HK-2 (cell line): ENCODE measurements at regions not wholly inside any gene's neighbourhood (a gene's known extent, or its start where the extent isn't known, plus 50 kb on each side); places are given as distances from the start of the nearest gene placed in this dataset.

ENCODE experiments used
- DNase-seq: peaks from one replicate; pipeline ENCODE4 v3.0.0-alpha.2; 2018; ENCODE audit not compliant: unreplicated experiment

DNA sequence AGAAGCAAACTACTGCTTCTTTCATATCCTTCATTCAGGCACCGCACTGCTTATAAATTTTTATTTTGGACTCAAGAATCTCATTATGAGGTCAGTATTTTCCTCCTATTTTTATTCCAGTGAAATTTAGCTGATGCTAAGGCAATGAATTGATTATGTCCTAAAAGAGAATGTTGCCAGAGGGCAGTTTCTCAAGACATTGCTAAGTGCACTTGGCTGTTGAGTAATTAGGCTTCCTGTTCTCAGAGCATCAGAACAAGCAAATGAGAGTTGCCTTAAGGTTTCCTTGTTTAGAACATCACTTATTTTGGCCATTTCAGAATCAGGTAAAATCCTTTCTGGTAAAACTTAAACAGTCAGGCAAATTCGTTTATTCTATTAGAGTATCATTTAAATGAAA, 548.6 kb upstream of the ZEB2 start:
- no peak for DNase-seq

DNA sequence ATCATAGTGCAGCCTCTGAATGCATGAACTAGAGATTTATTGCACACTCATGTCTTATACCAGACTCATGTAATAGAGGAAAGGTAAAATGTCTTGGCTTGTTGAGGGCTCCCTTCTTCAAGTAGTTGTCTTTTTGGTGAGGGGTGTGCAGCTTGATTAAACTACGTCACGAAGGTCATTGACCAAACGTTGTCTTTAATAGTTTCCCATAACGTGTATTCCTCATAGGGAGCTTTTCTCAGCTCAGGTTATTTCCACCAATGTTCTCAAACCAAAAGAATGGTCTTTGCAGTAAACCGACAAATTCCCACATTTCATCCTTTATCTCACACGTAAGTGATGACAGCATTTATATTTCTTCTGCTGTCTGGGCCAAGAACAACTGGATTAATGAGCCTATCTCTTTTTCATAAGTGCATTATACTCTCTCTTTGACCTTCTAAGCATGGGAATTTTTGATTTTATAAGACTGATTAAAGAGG, 547.7 kb upstream of the ZEB2 start:
- DNase-seq, result no peak

DNA sequence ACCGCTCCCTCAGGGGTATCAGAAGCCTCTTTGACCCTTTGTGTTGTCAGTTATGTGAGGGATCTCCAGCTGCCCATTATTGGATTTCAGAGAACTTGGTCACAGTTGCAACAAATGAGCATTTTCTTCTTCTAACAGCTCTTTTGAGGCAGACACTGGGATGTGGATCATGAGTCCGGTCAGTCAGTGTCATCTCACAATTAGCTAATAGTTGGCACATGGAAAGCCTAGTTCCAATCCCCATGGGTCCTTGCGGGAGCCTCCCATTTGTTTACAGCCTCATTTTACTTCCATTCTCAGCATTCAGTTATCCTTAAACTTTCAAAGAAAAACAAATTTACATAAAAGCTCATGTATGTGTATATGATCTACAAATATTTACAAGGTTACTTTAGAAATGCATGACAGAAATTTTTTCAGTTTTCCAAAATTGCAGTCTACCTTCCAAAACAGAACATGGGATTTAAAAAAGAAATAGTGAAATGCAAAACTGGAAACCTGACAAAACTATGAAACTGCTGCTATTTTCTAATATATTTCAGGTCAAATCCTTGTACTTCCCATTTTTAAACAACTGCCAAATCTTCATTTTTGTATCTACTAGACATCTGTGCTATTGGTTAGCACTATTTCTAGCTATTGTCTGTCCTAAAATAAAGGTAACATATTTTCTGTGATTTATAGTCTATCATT, 547.1 kb upstream of the ZEB2 start:
- no peak for DNase-seq

DNA sequence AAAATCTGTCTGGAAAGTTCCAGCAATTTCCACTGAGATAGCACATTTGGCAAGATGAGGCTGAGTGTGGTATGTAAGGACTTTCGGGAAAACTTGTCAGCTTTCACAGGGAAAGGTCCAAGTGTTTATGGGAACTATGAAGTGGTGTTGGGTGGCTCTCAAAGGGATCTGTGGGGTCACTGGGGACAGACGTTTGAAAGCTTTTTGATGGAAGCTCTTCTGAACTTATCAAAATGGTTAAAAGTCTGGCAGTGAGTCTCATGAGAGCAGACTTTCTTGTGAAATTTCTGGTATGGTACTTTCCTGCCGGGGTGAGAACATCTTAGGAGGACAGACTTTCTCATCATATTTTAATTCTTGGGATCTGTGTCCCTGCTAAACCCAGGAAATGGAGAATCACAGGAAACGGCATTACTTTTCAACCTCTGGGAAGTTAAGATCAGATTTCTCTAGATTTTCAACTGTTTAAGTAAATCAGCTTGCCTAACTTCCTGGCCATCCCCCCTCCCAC, 546.3 kb upstream of the ZEB2 start:
- no peak for DNase-seq

DNA sequence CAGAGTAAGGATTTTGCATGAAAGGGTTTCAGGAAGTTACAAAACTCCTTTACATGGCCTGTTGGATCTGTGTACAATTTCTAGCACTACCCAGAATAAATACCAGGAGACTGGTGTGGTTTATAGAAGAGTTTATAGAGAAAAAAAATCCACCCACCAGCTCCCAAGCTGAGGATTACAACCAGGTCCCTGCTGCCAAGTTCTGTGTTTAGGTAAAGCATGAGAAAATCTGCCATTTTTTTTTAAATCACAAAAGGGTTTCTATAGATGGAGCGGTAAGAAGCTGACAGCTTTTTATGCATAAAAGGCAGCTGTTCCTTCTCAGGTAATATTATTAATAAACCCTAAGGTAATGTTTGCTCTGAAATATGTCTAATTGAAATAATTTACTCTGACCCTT, 545.4 kb upstream of the ZEB2 start:
- no peak for DNase-seq

DNA sequence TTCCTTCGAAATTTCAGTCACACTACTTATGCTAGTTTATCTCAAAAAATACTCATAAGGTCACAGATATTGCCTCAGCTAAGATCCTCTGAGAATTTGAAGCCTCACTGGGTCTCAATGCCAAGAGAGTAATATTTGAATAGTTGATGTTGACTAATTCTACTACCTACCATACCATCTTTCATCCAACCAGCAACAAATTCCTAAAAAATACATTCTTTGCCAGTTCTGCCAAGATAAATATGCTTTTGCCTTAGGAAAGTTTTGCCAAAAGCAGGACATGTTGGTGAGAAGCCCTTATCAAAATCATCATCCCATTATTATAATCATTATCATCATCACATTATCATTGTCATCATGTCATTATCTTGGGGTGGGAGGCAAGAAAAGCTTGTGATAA, 544.6 kb upstream of the ZEB2 start:
- DNase-seq, result no peak

DNA sequence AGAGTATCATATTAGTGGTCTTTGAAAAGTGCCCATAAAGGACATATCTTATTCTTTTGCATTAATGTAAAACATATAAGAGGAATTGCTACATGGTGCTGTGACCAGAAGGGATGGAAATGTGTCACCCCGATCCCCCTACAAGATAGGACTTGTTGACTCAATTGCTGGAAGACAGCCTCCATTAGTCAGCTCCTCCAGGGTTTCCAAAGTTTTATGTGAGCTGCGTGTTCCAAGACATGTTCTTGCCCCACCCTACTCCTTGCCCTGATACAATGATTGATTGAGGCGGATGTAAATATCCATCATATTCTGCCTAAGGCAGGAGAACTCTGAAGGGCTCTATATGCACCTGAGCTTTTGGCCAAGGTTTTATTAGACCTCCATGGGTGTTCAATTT, 541.0 kb upstream of the ZEB2 start:
- no peak for DNase-seq

DNA sequence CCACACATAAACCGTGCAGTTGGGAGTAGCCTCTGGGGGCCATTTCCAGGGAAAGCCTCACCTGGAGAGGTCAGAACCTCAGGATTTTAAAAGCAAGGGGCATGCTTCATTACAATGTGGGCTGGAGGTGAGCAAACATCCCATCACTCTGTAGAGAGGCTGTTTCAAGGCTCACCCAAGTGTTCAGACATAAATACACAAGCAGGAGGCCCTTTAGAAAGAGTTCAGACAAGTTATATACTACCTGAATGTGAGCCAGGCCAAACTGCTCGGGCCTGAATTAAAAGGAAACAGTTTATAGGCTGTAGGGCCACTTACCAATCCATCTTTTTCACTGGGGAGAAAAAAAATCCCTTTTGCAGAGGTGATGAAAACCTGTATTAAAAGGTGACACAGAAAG, 540.0 kb upstream of the ZEB2 start:
- no peak for DNase-seq

DNA sequence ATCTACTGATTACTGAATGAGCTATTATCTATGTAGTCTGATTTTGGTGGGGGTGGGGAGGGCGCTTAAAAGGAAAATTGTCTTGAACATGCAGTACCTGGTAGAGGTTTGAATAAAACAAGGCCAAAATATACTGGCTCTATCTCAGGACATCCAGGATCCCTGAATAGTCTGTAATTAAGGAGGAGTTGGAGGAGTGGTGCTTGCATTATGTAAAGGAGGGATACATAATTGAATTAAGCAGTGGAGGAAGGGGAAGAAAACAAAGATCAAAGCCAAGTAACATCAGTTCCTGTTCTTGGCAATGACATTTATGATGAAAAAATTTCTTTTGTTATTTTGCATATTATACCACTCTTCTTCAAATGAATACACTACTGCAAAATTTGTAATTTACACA, 539.4 kb upstream of the ZEB2 start:
- DNase-seq, result no peak

DNA sequence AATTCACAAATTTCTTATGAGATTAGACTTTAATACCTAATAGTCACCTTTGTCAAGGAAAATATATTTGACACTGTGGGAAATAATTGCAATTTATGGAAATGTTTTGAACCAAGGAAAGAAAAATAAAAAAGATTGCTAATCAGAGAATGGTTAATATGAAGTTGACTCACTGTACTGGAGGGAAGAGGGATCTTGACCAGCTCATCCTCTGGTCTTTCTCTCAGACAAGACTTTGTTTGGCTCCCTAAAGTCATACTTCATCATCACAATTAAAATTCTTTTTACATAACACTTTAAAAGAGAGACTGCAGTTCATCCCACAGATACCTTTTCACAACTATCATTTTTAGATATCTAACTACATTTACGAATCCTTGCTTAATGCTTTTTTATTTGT, 538.5 kb upstream of the ZEB2 start:
- DNase-seq, result no peak

DNA sequence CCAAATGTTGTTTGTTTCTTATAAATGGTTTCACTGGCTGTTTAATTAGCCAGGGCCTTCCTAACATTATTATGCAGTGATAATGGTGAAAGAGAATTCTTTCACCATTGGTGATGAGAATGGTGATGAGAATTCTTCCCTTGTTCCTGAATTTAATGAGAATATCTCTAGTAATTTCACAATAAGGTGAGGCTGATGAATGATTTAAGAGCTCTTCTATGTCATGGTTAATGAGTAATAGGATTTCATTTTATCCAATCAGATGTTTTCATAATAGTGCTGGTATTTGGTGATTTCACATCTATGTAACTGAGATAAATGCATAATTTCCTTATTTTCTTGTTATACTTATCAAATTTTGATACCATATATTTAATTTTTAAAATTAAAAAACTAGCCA, 535.7 kb upstream of the ZEB2 start:
- no peak for DNase-seq

DNA sequence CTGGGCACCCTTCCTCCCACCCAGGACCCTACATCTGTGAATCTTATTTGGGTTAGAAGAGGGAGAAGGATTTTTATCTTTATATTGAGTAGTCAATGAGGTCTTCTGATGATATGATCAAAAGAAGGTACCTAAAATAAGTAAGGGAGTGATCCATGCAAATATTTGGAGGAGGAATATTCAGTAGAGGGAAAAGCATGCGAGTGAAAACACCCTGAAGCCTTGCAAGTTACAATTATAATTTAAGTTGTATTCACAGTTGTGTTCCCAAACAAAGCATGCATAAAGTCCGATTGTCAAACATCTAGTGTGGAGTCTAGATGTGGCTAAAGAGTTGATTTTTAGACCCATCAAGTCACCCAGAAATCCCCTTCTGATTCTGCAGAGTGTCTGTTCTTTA, 530.2 kb upstream of the ZEB2 start:
- no peak for DNase-seq

DNA sequence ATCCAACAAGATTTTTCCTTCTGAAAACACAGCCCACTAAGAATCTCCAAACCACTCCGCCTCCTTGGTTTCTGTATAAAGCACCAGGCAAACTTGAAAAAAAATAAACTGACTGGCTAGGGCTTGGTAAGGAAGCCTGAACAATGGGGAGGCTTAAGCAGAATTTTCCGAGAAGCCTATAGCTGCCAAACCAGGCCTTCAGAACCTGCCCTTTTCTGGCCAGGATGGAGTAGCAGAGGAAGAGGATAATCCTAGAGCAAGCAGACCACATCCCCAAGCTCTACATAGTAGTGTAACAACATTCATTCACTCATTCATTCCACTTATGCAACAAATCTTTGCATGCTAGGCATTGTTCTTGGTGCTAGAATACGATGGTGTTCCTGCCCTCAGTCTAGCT, 529.6 kb upstream of the ZEB2 start:
- no peak for DNase-seq

DNA sequence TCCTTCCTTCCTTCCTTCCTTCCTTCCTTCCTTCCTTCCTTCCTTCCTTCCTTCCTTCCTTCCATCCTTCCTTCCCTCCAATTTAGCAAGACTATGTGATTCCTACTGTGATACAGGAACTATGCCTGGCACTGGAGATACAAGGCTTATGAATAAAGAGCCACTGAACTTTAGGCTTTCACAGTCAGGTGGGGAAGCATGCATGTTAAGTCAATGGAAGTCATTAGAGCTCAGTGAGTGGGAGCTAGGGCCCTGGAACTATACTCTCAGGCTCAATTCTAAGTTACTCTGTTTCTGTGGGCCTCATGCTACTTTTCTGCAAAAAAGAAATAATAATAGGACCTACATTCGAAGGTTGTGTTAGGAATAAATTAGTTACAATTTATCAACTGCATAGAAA, 527.6 kb upstream of the ZEB2 start:
- no peak for DNase-seq

DNA sequence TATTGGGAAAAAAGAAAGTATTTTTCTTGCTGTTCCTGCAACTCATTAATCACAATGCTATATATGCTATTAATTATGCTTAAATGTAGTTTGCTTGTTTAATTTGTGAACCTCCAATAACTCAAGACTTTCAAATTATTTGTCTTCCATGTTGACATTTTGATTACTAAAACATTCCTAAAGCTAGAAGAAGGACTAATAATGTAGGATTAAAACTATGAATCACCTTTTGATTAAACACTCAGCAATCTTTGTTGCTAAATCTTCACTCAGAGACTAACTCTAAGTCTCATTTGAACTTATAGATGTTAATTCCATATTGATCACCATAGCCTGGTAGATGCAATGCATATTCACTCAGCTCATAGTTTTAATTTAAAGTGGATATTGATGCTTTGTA, 524.6 kb upstream of the ZEB2 start:
- no peak for DNase-seq

DNA sequence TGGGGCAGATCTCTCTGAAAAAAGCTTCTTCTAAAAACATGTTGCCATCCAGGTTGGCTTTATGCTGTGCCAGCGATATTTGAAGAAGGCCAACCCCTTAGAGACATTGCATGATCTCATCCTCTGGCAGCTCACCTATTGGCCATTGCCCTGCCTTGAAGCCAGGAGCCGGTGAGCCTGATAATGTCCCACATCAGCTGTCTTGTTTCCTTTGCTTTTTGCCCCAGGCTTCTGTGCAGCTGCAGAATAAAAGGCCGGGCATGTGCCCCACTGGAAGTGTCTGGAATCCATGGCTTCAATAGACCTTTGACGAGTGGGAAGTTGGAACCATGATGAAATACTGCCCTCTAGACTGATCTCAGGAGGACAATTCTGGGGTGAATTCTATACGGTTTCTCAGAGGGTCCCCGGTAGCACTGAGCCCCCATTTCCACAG, 523.5 kb upstream of the ZEB2 start:
- no peak for DNase-seq

DNA sequence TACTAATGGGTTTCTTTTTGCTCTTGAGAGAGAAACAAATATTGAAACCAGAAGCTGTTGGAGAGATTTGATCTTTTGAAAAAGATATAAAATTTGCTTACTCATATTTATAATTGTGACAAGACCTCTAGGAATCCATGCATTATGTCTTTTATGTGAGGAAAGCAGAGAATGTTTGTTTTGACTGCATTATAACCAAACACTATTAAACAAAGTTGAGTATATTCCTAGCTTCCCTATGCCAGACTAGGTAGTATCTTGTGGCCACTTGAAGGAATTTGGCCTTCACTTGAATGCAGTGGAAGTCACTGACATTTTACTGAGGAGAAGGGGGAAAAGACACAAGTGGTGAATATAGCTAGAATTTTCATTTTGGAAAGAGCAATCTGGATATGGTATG, 521.8 kb upstream of the ZEB2 start:
- DNase-seq, result no peak

DNA sequence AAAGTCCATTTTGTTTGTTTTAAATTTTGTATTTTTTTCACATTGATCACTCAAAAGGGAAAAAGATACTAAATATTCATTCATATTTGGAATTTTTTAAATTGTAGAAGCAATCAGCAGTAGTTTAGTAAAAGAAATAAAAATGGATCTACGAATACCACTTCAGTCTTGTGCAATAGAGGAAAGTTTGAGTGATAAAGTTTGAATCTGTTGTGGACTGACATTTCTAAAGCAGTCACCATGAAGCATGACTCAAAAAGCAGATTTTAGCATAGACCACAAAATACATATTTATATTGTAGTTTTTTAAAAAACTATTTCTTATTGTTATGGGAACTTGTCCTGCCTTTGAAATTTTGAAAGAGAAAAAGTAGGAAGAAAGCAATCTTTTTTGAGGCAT, 520.5 kb upstream of the ZEB2 start:
- no peak for DNase-seq

DNA sequence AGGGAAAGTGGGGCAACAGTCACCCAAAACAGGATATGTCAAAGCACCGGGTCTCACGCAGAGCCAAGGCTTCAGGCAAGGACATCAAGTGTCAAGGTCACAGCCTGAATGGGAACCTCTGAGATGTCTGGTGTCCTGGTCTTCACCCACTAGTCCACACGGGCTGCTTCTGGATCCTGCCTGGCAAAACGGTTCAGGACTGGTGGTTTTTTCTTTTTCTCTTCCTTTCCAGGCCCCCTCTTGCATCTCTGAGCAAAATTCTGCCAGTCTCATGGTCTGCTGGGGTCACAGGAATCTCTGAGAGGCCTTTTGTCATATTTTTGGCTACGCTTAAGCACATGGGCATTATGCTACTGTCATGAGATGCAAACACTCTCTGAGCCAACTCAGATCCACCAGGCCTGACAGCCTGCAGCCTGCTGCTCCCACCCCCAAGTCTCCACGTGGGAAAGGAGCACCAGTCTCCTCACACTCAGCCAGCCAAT, 518.2 kb upstream of the ZEB2 start:
- DNase-seq, result no peak

DNA sequence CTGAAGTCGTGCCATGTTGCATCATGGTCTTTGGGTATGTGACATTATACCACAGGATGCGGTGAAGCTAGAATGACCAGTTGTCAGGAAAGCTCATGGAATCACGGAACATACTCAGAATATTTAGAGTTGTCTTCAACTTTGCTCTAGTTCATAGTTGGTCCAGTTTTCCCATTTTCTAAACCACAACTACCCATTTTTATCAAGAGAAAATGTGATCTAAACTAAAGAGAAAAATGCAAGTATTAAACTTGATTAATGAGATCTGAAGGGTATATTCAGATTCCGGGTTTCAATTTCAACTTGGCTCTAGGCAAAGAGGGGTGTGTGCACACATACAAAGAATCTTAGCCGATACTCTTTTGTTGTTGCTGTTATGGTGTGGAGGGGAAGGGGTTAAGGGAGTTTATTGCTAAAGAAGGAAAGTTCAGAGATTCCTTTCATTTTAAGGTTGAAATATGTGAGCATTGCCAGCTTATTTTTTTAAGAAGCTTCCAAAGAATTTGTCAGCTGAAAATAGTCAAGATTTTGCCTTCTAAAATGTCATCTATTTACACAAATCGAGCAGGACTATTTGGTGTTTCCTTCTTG, 516.6 kb upstream of the ZEB2 start:
- no peak for DNase-seq

DNA sequence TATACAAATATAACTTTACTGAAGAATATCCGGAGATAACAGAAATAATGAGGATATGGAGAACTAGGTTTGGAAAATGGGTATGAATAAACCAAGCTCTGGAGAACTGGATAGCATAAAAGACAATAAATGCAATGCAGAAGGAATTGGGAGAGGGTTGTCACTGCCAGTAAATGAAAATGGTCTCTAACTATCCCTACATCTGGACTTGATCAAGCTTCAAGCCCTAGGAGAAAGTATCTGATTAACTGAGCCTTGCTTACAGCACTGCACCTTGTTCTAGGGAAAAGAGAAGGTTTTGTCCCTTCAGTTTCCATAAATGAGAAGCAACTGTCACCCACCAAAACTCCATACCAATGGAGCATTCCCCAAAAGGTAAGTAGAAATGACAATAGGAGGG, 514.6 kb upstream of the ZEB2 start:
- no peak for DNase-seq

DNA sequence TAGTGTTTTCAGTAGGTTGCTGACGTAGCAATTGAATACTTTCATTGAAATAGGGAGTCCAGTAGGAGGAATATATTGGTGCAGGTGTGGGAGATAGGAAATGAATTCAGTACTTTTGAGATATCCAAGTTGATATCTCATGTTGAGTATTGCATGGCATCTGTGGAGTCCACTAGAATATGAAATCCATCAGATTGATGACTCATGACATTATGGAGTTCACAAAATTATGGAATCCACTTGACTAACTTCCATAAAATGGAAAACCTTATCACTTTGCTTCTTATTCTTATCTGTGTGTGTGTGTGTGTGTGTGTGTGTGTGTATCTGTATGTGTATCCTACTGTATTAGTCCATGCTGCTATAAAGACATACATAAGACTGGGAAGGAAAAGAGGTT, 513.5 kb upstream of the ZEB2 start:
- no peak for DNase-seq

DNA sequence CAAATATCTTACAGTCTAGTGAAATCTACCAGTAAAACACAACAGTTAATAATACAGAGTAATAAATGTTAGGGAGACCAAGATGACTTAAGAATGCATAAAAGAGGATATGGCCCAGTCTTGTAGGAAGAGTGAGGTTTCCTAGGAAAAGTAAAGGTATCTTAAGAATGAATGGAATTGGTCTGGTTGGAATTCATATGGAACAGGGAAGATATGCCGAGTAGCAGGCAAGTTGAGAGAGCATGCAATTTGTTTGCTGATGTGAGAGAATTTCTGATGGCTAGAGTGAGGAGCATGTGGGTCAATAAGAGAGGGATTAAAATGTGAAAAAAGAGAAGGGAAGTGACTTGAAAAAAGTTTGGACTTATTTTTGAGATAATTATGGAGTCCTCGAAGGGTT, 512.9 kb upstream of the ZEB2 start:
- no peak for DNase-seq

DNA sequence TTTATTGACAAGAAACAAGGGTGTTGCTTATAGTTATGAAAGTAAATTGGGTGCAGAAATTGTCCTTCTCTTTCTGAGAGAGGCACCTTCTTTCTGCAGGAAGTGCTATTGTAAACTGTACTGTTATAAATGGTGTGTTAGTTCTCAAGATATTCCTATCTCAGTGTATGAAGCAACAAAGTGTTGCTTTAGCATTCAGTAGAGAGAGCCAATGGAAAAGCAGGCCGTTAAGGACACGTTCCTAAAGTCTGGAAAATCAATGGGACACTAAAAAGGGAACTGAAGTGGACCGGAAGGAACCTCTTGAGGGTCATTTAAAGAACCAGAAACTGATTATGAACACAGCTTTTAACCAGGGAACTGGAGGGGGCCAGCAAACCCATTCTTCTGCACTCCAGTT, 510.0 kb upstream of the ZEB2 start:
- DNase-seq, result no peak
